ENCODE measurements at regions not wholly inside any gene's neighbourhood (a gene's known extent, or its start where the extent isn't known, plus 50 kb on each side); places are given as distances from the start of the nearest gene placed in this dataset.

- H3K27ac ChIP-seq = no peak overlapping the region
- DNase-seq (ENCODE audit: low spot score) = no peak
- TF ChIP-seq CTCF (conservative IDR thresholded peaks at IDR 0.05; ENCODE audit: low read depth) = no peak
- ChIA-PET POLR2A (ENCODE audit: low non-redundant PET) (no interaction called here), CTCF (interaction anchor here (0.7 kb wide), 1 partner anchor 586 kb away, joined by 3 read pairs; no protein-coding TSS in a partner anchor)
Observed at GRCh38 chr4:161203865-161204264, 959.9 kb downstream of the FSTL5 start.

GRCh38 chr4:161197912-161198311 is 965.9 kb downstream of the FSTL5 start:
- TF ChIP-seq CTCF (conservative IDR thresholded peaks at IDR 0.05; ENCODE audit: low read depth) = no peak
- ChIA-PET CTCF (no interaction called here), POLR2A (ENCODE audit: low non-redundant PET) (no interaction called here)
- no peak overlapping the region for H3K27ac ChIP-seq
- DNase-seq (ENCODE audit: low spot score) = no peak

DNA sequence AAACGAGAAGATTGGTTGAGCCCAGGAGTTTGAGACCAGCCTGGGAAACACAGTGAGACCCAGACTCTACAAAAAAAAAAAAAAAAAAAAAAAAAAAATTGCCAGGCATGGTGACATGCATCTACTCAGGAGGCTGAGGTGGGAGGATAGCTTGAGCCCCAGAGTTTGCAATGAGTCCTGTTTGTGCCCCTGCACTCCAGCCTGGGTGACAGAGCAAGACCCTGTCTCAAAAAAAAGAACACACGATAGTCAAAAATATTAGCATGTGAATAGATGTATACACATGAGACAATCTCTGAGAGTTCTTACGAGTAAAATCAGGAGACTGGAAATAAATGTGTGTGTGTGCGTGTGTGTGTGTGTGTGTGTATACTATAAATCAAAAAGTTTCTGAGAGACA is 966.3 kb downstream of the FSTL5 start:
- DNase-seq (ENCODE audit: low spot score) = no peak
- no peak overlapping the region for H3K27ac ChIP-seq
- TF ChIP-seq CTCF (conservative IDR thresholded peaks at IDR 0.05; ENCODE audit: low read depth) = no peak
- CTCF ChIA-PET = no interaction called here
- POLR2A ChIA-PET (ENCODE audit: low non-redundant PET) = no interaction called here

GRCh38 chr4:161189286-161190134 is 974.3 kb downstream of the FSTL5 start:
- CTCF ChIA-PET = no interaction called here
- TF ChIP-seq CTCF (conservative IDR thresholded peaks at IDR 0.05; ENCODE audit: low read depth) = no peak
- POLR2A ChIA-PET (ENCODE audit: low non-redundant PET) = no interaction called here
- DNase-seq (ENCODE audit: low spot score) = no peak
- H3K27ac ChIP-seq = no peak overlapping the region

DNA sequence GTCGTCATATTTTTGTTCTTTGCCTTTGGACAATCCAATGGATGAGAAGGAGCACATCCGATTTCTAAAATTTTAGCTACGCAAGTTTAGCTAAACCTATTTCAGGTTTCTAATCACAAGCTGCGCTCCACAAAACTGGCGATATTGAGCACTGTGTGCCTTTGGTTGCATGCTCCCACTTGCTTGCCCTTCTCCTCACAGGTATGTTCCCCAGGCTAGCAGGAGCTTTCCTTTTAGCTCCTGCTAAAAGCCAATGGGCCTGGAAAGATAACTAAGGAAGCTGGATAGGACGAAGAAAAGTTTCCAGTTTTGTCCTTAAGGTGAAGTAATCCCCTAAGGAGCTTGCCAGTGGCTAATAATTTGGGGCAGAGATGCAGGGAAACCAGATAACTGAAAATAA is 975.2 kb downstream of the FSTL5 start:
- no peak overlapping the region for H3K27ac ChIP-seq
- ChIA-PET POLR2A (ENCODE audit: low non-redundant PET) (no interaction called here), CTCF (no interaction called here)
- no peak for TF ChIP-seq CTCF (conservative IDR thresholded peaks at IDR 0.05; ENCODE audit: low read depth)
- no peak for DNase-seq (ENCODE audit: low spot score)

DNA sequence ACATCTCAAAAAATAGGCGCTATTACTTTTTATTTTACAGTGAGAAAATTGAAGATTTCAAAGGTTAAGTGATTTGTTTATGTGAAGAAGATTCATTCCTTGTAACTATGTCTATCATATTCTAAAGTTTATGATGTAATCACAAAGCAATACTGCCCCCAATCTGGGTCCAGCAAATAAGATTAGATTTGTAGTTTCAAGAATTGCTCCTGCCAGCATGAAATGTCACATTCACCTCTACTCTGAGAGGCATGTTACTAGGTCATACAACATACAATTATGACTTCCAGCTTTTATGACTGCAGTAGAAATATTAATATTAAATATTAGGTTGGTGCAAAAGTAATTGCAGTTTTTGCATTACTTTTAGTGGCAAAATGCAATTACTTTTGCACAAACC is 976.2 kb downstream of the FSTL5 start:
- H3K27ac ChIP-seq = no peak overlapping the region
- TF ChIP-seq CTCF (conservative IDR thresholded peaks at IDR 0.05; ENCODE audit: low read depth) = no peak
- ChIA-PET POLR2A (ENCODE audit: low non-redundant PET) (no interaction called here), CTCF (no interaction called here)
- DNase-seq (ENCODE audit: low spot score) = no peak
